GM03348 (cell line): ENCODE measurements at regions not wholly inside any gene's neighbourhood (a gene's known extent, or its start where the extent isn't known, plus 50 kb on each side); places are given as distances from the start of the nearest gene placed in this dataset.
"Not testable (repeated sequence)": the region's sequence is repeated elsewhere in the genome, so short reads cannot be mapped to it uniquely, and the experiment has no call there.

ENCODE experiments used
- DNase-seq: peaks from one replicate; pipeline ENCODE4 v3.0.0; 2012; ENCODE audit warnings: low spot score

DNA sequence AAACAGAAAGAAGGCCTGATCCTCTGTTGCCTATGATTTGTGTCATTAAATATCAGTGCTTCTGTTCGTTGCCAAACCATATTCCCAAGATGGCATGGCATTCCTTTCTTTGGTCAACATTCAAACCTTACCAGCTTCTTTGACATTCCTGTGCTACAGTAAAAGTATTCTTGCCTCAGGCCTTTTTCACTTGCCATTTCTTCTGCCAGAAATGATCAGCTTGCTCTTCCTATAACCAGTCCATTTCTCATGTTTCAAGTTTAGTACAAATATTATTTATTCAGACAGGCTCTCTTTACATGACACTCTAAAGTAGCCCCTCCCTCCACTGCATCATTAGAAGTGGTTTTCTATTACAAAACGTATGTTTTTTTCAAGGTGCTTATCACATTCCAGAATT, 278.3 kb downstream of the KCNJ2 start:
- no peak for DNase-seq

DNA sequence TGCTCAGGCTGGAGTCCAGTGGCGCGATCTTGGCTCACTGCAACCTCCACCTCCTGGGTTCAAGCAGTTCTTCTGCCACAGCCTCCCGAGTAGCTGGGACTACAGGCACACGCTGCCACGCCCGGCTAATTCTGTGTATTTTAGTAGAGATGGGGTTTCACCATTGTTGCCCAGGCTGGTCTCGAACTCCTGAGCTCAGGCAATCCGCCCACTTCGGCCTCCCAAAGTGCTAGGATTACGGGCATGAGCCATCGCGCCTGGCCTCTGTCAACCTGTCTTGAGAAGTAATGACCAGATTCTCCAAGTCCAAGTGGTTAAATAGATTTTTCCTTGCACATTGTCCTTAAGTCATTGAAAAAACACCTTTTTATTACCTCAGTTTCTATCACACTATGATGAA, 283.7 kb downstream of the KCNJ2 start:
- DNase-seq, result not testable (repeated sequence)

DNA sequence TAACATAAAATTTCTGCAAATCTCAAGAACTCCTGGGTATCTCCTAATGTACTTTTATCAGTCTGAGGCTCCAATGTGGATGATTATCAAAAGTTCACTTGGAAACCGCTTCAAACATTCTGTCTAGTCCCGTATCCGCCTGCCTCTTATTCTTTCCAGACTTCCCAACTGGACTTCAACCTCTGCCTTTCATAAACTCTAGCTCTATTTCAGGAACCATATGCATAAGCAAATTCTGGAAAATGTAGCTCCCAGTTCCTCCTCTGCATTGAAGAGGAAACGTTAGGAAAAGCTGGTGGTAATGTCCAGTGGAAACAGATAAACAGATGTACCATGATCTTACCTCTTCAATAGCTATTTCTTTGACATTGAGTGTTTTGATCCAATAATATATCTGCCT, 285.0 kb downstream of the KCNJ2 start:
- DNase-seq, result no peak

DNA sequence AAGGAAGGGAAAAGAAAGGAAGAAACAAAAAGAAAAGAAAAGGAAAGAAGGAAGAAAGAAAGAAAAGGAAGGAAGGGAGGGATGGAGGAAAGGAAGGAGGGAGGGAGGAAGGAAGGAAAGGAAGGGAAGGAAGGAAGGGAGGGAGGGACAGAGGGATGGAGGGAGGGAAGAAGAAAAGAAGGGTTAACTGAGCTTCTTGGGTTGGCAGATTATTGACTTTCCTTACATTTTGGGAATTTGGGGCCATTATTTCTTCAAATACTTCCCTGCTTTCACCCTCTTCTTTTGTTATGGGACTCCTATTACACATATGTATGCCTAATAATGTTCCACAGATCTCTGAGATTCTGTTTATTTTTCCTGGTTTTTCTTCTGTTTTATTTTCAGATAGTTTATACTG, 285.6 kb downstream of the KCNJ2 start:
- DNase-seq, result no peak

DNA sequence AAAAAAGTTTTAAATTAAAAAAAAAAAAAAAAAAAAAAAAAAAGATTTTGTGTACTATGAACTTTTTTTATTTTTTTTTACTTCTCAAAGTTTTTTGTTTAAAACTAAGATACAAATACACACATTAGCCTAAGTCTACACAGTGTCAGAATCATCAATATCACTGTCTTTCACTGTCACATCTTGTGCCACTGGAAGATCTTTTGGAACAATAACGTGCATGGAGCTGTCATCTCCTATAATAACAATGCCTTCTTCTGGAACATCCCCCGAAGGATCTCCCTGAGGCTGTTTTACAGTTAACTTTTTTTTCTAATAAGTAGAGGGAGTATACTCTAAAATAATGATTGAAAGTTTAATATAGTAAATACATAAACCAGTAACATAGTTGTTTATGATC, 295.7 kb downstream of the KCNJ2 start:
- no peak for DNase-seq

DNA sequence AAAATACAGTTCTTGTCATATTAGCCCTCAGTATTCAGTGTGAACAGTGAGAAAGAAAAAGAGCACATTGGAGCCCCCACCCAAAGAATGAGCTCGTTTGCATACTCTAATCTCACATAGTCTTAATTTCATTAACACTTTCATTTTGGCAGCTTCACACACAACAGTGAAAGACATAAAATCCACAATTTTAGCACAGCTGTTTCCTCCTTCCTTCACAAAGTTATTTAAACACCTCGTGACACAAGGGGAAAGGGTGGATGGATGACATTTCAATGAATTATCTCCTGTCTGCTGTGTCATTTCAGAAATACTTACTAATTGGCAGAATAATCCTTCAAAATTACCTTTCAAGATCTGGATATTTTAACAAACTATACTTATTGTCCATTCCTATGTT, 299.3 kb downstream of the KCNJ2 start:
- no peak for DNase-seq

DNA sequence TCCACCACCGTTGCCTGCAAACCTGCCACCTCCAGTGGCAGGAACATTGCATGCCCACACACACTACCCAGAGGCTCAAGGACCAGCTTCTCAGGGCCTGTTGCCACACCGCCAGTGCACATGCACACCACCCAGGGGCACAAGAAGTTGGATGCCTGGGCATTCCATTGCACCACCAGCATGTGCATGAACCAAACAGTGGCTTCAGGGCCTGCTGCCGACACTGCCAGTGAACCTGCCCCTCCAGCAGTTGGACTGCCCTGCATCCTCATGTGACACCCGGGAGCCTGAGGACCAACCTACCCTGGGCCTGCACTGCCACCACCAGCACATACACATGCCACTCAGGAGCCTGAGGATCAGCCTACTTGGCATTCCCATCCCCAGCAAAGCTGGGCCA, 303.7 kb downstream of the KCNJ2 start:
- no peak for DNase-seq

DNA sequence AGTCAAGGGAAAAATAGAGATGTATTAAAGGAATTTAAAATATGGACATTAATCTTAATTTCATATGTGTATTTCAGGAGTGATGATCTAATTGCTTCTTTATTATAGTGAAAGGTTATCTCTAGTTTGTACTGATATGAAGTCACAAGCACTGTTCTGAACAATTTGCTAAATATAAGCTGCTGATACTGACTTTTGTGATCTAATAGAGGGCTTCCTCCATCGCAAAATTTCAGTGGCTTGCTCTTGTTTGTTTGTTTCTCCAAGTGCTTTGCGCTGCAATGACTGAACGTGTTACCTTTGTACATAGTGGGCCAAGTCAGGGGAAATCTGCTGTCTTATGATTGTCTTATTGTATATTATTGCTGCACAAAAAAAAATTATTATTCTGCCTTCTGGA, 307.0 kb downstream of the KCNJ2 start:
- DNase-seq, result no peak

DNA sequence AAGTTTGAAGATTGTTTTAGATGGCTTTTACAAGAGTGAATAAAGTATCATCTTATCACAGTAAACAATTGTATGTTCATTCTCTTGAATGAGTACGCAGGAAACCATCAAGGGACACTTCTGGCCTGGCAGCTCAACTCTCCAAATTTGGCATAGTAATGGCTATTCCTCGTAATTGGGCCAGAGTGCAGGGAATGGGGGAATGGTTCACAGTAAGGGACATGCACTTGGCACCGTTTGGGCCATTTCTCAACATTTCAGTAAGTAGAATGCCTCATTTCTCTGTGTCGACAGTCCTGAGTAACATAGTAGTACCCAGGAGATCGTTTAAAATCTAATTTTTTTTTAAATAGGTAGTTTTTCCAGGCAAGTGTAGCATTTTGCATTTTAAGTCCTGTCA, 309.6 kb downstream of the KCNJ2 start:
- no peak for DNase-seq

DNA sequence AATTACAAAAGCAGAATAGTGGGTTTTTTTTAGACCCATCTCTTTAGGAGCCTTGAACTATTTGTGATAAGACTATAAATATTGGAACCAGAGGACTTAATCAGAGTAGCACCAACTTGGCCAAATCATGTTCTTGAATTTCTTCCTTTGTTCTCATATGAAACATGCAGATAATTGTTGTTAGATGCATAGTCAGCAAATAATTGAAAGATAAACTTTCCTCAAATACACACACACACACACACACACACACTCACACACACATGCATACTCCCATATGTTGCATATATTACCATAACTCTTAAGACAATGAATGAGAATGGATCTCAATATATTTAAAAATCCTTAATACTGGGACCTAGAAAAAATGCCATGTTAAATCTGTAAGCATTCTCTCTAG, 310.4 kb downstream of the KCNJ2 start:
- DNase-seq, result no peak

DNA sequence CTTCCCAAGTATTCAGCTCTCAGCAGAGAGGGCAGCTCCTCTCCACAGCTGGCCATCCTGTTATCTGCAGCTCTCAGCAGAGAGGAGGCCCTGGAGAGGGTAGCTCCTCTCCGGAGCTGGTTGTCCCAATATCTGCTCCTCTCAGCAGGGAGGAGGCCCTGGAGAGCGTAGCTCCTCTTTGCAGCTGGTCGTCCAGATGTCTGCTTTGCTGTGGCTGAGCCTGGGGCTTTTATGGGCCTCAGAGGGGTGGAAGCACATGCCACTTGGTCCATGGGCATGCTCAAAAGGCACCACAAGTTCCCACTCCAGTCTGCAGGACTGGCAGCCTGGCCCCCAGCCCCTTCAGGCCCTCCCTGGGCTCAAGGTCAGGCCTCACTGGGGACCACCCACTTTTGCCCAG, 314.3 kb downstream of the KCNJ2 start:
- no peak for DNase-seq

DNA sequence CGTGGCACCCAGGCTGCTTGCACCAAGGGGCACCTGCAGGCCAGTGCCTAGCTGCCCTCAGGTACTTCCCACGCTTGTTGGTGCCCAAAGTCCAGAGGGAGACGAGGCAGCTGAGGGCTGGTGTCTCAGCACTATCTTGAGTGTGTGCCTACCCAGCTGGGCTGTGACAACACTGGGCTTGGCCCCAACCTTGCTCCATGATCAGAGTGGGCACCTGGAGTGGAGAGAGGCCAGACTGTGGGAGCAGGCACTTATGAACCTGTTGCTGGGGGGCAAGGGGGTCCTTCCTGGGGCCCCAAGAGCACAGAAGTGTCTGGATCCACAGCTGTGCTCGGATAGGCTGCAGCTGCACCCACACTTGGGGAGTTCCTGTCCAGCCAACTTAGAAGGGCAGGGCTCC, 314.7 kb downstream of the KCNJ2 start:
- no peak for DNase-seq

DNA sequence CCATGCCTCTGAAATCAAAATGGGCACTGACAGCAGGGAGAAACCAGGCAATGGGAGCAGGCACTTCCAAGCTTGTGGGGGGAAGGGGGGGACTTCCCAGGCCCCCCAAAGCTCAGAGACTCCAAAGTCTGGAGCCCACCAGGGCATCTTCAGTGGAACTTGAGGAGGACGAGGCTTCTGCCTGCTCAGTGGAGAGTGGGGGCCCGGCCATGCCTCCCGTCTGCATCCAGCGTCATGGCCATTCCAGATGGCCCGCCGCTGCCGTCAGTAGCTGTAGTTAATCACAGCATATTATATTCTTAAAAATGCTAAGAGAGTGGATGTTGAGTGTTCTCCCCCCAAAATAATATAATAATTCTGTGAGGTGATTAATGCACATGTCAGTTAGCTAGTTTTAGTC, 315.2 kb downstream of the KCNJ2 start:
- DNase-seq, result no peak

DNA sequence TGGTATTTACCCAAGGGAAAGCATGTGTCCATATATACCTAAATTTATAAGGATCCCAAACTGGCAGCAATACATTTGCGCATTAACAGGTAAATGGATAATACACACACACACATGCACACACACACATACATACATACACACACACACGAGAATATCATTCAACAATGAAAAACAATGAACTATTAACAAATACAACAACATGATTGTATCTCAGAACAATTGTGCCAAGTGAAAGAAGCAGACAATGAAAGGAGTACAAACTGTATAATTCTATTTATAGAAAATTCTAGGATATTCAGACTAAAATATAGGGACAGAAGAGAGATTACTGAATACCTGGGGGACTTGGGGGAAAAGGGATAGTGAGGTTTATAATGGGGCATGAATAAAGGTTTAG, 323.0 kb downstream of the KCNJ2 start:
- DNase-seq, result no peak

DNA sequence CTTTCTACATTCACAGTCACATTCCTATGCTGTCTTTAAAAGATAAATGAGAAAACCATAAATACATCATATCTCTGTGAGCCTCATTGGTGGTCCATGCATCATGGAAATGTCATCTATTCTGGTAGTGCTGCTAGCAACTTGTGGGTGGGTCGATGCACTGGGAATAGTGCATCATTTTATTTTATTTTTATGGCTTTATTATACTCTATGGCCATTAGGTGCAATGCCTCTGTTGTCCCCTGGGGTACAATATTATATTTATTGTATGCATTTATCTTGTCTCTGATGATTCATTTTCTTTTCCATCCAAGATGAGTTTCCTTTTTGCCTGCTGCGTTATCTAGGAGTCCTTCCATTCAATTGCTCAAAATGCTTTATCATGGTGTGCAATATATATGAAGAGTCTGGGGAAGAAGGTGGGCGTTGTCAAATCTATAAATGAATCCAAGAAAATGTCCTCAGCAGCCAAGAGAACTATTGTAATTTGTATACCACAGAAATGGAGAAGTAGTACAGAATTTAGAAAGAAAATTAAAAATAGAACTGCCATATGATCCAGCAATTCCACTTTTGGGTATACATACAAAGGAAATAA, 324.0 kb downstream of the KCNJ2 start:
- DNase-seq, result no peak

DNA sequence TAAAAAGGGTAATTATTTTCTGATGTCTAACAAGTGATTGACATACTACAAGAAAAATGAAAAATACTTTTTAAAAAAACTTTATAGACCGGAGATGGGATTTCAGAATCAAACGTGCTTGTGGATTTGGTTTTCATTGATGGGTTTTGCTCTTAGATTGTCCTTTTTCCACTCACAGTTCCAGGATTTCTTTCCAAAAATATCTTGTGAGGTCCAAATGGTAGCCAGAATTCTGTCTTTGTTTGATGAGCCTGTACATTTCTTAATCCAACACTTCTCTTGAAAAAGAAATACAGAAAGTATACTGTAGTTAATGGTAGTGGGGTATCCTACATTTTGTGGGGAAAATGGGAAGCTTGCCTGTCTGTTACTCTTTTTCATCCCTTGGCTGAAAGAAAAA, 329.3 kb downstream of the KCNJ2 start:
- no peak for DNase-seq

DNA sequence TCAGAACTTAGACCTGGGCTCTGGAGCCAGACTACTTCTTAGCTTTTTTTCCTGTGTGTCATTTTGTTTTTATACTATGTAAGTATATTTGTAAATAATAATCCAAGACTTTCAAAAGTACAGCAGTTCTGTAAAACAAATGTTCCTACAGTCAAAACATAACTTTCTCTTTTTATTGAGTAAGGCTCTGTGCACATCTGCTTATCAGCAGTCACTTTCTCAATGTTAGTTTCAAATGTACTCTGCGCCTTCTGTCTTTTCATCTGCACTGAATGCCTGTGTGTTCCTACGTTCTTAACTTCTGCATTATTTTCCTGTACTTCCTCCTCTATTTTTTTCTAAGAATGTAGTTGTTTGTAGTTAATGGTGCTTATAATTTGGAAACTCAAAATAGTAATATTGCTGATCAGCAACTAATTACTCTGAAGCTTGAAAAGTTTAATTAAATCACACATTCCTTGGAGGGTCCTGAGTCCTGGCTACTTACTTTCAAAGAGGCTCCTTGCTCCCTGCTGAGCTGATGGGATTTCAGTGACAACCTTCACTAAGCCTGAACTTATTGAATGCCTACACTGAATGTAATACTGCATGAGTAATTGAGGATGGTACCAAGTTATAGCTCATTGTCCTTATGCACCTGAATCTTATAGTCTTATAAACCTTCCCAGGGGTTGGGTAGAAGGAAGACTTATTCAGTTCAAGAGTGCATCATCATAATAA, 329.9 kb downstream of the KCNJ2 start:
- no peak for DNase-seq

DNA sequence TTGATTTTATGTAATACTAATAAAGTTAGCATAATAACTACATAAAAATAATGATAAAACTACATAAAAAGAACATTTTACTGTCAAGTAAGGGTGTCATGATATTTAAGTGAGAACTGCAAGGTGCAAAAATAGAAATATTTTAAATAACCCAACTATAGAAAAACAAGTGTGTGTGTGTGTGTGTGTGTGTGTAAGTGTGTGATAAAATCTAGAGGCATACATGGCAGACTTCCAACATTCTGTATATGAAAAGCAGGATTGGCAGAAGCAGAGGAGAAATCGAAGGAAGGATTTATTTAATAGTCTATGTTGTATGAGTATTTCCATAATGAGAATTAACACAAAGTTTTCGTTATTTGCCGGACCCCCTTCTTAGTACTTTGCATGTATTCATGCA, 334.1 kb downstream of the KCNJ2 start:
- no peak for DNase-seq

DNA sequence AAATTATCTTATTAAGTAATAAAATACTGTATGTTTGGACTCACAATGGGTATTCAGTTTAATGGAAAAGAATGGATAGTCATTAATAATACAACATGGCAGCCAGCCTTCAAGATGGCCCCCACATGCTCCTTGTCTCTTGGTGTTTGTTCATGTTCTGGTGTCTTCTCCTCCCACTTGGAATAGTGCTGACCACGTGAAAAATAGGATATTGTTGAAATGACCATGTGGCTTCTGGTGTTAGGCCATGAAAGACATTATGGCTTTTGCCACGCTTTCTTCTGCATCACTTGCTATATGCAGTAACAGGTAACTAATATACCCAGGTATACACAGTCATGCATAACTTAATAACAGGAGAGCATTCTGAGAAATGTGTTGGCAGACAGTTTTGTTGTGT, 341.0 kb downstream of the KCNJ2 start:
- DNase-seq, result no peak

DNA sequence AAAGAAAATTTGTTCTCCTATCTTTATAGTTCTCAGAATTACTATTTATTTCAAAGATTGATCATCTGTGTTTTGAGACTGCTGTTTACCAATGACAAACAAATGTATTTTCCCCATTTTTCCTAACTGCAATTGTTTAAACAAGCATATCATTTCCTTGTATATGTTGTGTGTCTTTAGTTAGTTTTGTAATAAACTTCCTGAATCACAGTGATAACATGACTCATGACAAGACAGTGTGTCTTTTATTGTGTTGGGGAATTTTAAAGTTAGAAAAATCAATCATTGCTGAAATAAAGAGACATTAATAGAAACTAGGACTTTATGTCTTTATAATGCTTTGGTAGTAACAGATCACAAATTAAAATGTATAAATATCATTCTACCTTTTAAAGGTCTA, 348.5 kb downstream of the KCNJ2 start:
- DNase-seq, result no peak

DNA sequence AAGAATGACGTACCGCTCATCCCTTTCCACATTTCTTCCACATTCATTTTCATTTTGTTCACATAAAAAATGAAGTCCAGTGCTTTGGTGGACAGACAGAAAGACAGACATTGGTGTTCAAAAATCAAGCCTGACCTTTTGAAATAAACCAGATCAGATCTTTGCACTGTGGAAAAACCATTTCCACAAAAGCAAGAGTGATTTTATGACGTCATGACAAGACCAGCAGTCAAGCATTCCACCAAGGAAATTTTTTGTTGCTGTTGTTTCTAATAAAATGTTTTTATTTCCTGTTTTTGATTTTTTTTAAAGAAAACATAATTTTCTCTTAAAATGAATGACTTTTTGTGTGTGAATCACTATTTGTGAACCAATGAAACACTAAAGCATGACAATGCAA, 350.0 kb downstream of the KCNJ2 start:
- no peak for DNase-seq

DNA sequence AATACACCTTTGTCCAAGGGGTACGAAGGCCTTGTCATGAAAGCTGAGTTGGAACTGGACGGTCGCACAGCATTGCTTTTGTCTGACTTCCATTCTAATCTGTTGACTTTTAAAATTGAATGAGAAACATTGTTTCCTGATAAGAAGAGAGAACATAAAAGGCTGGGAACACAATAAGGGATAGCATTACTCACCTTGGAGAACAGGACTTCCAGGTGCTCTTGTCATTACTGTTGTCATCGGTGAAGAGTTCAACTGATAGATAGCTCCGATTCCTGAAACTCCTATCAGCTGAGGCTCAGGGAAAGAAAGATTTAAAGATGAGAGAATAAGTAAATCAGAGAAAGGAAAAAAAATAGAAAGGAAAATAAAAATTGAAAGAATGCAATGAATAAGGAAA, 351.1 kb downstream of the KCNJ2 start:
- DNase-seq, result no peak

DNA sequence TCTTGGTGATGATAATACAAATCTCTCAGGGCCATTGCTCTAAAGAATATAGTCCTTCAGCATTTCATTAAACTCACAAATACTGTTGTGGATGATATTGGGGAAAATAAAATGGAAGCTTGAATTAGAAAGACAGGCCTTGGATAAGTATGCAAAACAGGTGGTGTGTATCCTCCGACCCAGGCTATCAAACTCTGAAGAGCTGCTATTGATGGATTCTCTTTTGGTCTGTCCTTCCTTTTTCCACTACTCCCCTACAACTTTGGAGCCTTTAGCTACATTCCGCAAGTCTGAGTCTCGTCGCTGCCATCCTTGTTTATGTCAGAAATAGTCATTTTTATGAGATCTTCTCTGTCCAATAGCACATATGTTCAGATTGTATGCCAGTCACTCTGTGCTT, 351.6 kb downstream of the KCNJ2 start:
- no peak for DNase-seq

DNA sequence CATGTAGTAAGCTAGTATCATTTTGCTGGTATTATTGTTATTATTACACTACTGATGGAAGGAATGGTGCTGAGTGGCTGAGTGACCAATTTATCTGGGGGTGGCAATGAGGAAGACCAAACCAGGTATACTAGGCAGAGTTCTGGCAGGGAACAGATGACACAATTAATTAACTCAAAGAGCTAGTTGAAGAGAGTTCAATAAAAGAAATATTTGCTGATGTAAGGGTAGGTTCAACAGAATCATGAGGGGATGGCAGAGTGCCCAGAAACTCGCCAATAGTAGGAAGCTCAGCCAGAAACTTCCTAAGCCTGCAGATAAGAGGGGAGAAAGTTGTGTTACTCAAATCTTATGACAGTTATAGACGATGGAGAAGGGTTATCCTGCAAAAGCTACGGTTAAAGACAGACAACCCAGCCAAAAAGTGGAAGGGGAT, 352.5 kb downstream of the KCNJ2 start:
- no peak for DNase-seq
